Central memory CD8-positive, alpha-beta T cell (primary cell): ENCODE measurements at regions not wholly inside any gene's neighbourhood (a gene's known extent, or its start where the extent isn't known, plus 50 kb on each side); places are given as distances from the start of the nearest gene placed in this dataset.

ENCODE experiments used
- ATAC-seq: fragments of 150-1000 bp; cut with Tn5 transposase; replicated peaks from 2 replicates; pipeline ENCODE4 v1.10.0; 2022; ENCODE audit warnings: mild to moderate bottlenecking, moderate FRiP score, moderate number of reproducible peaks; ENCODE audit not compliant: poor library complexity, severe bottlenecking; ENCODE audit errors: extremely low read depth
- DNase-seq, 2 donors: peaks; one replicate each; pipeline ENCODE4 v3.0.0; 2021; ENCODE audit warnings: low spot score in 2 of 2
- H3K27ac Mint-ChIP-seq: one replicate; pipeline ENCODE4 v1.8.0; 2022; ENCODE audit warnings: low read depth, mild to moderate bottlenecking, moderate library complexity, mixed read lengths
- H3K27me3 Mint-ChIP-seq: one replicate; pipeline ENCODE4 v1.8.0; 2022; ENCODE audit warnings: mixed read lengths
- H3K36me3 Mint-ChIP-seq: one replicate; pipeline ENCODE4 v1.8.0; 2022; ENCODE audit warnings: mild to moderate bottlenecking, moderate library complexity, mixed read lengths; ENCODE audit not compliant: insufficient read depth
- H3K4me1 Mint-ChIP-seq: one replicate; pipeline ENCODE4 v1.8.0; 2022; ENCODE audit warnings: mixed read lengths
- H3K4me3 Mint-ChIP-seq: one replicate; pipeline ENCODE4 v1.8.0; 2022; ENCODE audit warnings: mild to moderate bottlenecking, moderate library complexity, mixed read lengths
- H3K9me3 Mint-ChIP-seq: one replicate; pipeline ENCODE4 v1.8.0; 2022; ENCODE audit warnings: mixed read lengths

DNA sequence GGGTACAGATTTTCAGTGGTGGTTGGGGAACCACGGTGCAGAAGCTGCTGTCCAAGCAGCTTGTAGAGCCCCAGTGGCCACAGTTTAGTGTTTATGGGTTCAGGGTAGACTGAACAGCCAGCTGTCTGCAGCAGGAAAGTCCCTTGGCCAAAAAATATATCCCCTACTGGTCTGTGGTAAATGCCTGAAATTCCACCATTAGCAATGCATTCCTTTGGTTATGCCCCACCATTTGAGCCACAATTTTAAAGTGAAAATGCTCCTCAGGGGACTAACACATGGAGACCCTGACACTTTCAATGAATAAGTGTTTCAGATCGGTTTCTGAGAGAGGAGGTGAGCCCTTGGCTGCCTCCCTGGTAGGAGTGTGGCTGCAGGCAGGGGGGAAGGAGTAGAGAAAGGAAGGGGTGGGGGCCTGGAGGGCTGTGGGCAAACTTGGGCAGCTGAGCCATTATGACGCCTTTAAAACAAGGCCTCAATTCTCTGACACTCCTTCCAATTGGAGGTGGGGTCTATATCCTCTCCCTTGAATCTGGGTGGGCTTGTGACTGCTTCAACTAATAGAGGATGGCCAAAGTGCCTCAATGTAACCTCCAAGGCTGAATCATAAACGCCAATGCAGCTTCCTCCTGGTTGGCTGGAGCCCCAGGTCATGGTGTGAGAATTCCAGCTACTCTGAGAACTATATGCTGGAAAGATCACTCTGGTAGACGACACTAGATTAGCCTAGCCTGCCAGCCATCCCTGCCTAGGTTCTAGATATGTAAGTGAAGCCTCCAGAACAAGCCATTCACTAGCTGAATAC lies 75.8 kb upstream of the ATP6AP2 start:
- H3K4me1 Mint-ChIP-seq, result no peaks in the 10 kb centered on the region

DNA sequence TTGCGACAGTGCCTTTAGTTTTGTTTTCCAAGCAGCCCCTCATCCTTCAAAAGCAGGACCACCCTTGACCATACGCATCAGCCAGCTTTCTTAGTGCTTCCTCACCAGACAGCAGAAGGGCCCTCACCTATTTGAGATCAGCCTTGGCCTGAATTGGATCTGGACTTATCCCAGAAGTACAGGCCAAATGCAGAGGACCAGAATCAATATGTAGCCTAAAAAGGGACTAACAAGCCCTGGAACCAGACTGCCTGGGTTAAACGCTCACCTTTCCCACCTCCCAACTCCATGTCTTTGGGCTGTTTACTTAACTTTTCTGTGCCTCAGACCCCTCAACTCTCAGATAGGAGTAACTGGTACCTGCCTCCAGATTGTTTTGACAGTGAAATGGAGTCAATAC lies 77.7 kb upstream of the ATP6AP2 start:
- no peaks in the 10 kb centered on the region for H3K36me3 Mint-ChIP-seq
- no peak for ATAC-seq
- no peak overlapping the region for H3K27ac Mint-ChIP-seq

More for the DNA sequence above, 75.8 kb upstream of the ATP6AP2 start:
- Mint-ChIP-seq H3K36me3 (no peaks in the 10 kb centered on the region), H3K9me3 (no peaks in the 10 kb centered on the region), H3K27ac (no peak overlapping the region), H3K4me3 (no peak overlapping the region), H3K27me3 (peaks cover 13% of the 10 kb centered on the region)
- DNase-seq, result no peak
- ATAC-seq, result no peak

DNA sequence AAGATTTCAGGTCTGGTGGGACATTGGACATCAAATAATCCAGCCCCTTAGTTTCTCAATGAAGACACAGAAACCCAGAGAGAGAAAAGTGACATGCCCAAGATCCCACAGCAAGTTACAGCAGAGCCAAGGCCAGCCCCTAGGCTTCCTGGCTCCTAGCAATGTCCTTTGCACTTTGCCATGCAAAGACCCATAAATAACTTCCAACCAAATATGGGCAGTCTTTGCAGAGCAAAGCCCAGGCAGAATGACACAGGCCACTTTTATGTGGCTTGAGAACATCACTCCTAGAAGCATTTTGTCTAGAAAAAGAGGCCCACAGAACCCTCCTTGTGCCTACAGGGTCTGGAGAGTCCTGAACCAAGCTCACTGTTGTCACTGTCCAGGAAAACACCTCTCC lies 78.1 kb upstream of the ATP6AP2 start:
- Mint-ChIP-seq H3K4me1 (no peaks in the 10 kb centered on the region), H3K4me3 (no peak overlapping the region), H3K36me3 (no peaks in the 10 kb centered on the region), H3K27ac (no peak overlapping the region), H3K27me3 (peaks cover 19% of the 10 kb centered on the region), H3K9me3 (no peaks in the 10 kb centered on the region)
- no peak for DNase-seq
- ATAC-seq, result no peak

More for the DNA sequence above, 77.7 kb upstream of the ATP6AP2 start:
- Mint-ChIP-seq H3K27me3 (peaks cover 15% of the 10 kb centered on the region), H3K4me3 (no peak overlapping the region), H3K4me1 (no peaks in the 10 kb centered on the region), H3K9me3 (no peaks in the 10 kb centered on the region)
- no peak for DNase-seq

DNA sequence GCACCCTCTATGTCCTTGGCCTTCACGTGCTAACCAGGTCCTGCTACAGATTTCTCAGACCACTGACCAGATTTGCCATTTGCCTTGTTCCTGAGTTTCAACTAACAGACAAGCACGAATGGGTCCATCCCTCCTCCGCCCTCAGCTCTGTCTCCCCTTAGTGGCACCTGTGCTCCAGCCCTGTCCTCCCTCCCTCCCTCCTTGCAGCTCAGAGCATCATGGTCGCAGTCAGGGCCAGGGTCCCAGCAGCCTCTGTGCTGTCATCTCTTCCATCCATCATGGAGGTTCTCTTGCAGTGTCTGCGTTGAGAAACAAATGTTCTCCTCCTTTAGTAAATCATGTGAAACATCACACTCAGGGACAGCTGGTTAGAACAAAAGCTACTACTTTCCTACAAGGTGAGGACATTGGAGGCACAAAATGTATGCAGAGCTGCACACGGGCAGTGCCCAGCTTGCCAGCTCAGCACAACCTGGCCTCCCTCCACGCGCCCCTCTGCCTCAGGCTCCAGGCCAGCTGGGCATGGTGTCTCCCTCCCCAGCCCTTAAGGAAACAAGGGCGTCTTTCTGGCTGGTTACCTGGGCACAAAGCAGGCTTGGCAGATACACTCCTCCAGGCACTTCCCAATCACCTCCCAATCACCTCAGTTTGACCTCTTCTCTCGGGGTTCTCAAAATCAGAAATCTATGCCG lies 79.5 kb upstream of the ATP6AP2 start:
- no peak for ATAC-seq
- Mint-ChIP-seq H3K27ac (no peak overlapping the region), H3K9me3 (no peaks in the 10 kb centered on the region), H3K36me3 (no peaks in the 10 kb centered on the region), H3K4me1 (no peaks in the 10 kb centered on the region), H3K4me3 (no peak overlapping the region), H3K27me3 (peaks cover 21% of the 10 kb centered on the region)
- no peak for DNase-seq

DNA sequence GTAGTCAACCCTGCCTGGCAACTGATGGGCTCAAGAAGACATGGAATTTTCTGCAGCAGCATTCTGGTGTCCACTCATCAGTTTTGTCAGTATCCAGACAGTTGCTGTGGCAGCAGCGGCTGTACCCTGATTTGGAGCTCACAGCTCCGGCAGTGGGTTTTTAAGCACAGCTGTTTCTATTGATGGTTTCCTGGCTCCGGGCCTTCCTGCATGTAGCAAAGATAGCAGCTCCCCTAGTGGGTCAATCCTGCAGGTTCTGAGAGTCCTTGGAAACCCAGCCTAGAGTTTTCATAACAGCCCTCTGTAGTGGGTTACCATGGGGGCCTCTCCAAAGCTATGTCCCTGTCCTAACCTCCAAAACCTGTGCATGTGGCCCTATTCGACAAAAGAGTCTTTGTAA lies 84.0 kb upstream of the ATP6AP2 start:
- Mint-ChIP-seq H3K36me3 (peaks cover 2% of the 10 kb centered on the region), H3K9me3 (no peaks in the 10 kb centered on the region), H3K4me1 (no peaks in the 10 kb centered on the region), H3K27me3 (peaks cover 21% of the 10 kb centered on the region), H3K4me3 (no peak overlapping the region), H3K27ac (no peak overlapping the region)
- DNase-seq, result no peak
- no peak for ATAC-seq

DNA sequence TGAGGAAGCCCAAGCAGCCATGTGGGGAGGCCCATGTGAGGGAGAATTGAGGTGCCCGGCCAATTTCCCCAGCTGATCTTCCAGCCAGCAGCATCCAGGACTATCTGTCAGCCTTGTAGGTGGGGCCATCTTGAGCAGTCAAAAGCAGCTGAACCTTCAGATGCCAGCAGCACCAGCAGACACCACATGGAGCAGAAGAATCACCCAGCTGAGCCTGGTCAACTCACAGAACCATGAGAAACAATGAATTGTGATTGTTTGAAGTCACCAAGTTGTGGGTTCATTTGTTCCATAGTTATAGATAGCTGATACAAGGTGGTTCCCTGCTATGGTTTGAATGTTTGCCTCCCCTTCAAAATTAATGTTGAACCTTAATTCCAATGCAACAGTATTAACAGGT lies 85.1 kb upstream of the ATP6AP2 start:
- H3K27me3 Mint-ChIP-seq, result peaks cover 20% of the 10 kb centered on the region
- no peak for DNase-seq
- no peak overlapping the region for H3K4me3 Mint-ChIP-seq
- H3K27ac Mint-ChIP-seq, result no peak overlapping the region
- H3K4me1 Mint-ChIP-seq, result no peaks in the 10 kb centered on the region
- no peaks in the 10 kb centered on the region for H3K9me3 Mint-ChIP-seq
- H3K36me3 Mint-ChIP-seq, result peaks cover 2% of the 10 kb centered on the region
- ATAC-seq, result no peak

DNA sequence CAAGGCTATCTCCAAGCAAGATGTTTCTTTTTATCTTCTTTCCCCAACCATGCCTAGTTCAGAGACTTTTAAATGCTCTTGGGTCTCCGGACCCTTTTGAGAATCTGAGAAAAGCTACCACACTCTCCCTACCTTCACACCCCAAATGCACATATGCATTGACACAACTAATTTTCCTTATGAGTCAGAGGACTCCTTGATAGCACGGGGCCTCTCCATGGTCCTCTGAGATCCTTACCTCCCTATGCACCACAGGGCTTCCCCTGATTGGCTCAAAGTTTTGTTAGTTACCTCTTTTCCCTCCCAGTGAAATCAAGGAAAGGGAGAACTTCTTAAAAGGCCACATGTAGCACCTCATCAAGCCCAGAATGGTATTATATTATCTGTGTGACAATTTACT lies 86.8 kb upstream of the ATP6AP2 start:
- Mint-ChIP-seq H3K36me3 (peaks cover 2% of the 10 kb centered on the region), H3K27me3 (peaks cover 8% of the 10 kb centered on the region), H3K9me3 (no peaks in the 10 kb centered on the region), H3K27ac (no peak overlapping the region), H3K4me3 (no peak overlapping the region), H3K4me1 (no peaks in the 10 kb centered on the region)
- no peak for DNase-seq
- no peak for ATAC-seq

DNA sequence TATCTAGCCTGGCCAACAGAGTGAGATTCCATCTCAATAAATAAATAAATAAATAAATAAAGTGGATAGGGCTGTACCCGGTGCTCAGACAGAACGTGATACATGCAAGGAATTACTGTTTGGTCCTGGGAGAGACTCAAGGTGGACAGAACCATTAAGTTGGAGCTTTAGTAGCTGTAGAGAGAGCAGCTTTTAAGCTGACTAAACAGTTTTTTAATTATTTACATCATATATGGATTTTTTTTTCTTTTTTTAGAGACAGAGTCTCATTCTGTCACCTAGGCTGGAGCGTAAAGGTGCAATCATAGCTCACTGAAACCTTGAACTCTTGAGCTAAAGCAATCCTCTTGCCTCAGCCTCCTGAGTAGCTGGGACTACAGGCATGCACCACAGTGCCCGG lies 92.5 kb upstream of the ATP6AP2 start:
- ATAC-seq, result no peak
- Mint-ChIP-seq H3K36me3 (peaks cover 2% of the 10 kb centered on the region), H3K4me3 (no peak overlapping the region), H3K4me1 (no peaks in the 10 kb centered on the region), H3K9me3 (peaks cover 5% of the 10 kb centered on the region), H3K27ac (no peak overlapping the region), H3K27me3 (no peaks in the 10 kb centered on the region)
- DNase-seq, result no peak

DNA sequence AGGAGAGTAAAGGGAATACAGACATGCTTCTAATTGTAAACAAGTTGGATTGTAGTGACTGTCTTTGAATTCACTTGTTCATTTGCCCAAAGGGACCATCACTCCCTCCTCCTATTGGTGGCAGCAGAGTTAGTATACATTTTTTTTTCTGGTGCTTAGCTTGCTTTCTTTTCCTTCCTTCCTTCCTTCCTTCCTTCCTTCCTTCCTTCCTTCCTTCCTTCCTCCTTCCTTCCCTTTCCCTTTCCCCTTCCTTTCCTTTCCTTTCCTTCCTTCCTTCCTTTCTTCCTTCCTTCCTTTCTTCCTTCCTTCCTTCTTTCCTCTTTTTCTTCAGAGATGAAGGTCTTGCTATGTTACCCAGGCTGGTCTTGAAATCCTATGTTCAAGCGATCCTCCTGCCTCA lies 94.8 kb upstream of the ATP6AP2 start:
- ATAC-seq, result no peak
- no peak for DNase-seq
- Mint-ChIP-seq H3K36me3 (no peaks in the 10 kb centered on the region), H3K4me3 (no peak overlapping the region), H3K27ac (no peak overlapping the region), H3K4me1 (no peaks in the 10 kb centered on the region), H3K9me3 (peaks cover 5% of the 10 kb centered on the region), H3K27me3 (no peaks in the 10 kb centered on the region)

DNA sequence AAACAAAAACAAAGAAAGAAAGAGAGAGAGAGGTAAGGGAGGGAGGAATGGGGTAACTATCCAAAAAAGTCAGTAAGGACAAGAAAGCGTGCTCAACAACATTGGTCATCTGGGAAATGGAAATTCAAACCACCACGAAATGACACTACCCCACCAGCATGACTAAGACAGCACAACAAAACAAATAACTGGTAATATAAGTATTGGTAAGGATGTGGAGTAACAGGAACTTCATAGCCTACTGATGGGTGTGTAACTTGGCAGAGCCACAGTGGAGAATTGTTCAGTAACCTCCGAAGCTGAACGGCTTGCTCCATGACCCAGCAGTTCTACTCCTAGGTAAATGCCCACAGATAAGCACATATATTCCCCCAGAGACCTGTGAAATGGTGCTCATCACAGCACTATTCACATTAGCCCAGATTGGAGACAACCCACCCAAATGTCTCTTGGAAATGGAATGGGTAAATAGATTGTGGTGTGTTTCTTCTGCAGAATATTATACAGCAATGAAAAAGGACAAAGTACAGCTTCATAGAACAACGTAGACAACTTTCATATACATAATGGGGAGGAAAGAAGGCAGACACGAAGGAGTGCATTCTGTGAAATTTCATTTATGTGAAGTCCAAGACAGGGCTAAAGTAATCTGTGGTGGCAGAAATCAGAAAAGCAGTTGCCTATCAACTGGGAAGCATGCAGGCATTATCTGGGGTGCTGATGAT lies 95.5 kb upstream of the ATP6AP2 start:
- Mint-ChIP-seq H3K36me3 (no peaks in the 10 kb centered on the region), H3K9me3 (peaks cover 5% of the 10 kb centered on the region), H3K4me1 (no peaks in the 10 kb centered on the region), H3K27me3 (no peaks in the 10 kb centered on the region), H3K27ac (no peak overlapping the region), H3K4me3 (no peak overlapping the region)
- DNase-seq, result no peak
- ATAC-seq, result no peak

DNA sequence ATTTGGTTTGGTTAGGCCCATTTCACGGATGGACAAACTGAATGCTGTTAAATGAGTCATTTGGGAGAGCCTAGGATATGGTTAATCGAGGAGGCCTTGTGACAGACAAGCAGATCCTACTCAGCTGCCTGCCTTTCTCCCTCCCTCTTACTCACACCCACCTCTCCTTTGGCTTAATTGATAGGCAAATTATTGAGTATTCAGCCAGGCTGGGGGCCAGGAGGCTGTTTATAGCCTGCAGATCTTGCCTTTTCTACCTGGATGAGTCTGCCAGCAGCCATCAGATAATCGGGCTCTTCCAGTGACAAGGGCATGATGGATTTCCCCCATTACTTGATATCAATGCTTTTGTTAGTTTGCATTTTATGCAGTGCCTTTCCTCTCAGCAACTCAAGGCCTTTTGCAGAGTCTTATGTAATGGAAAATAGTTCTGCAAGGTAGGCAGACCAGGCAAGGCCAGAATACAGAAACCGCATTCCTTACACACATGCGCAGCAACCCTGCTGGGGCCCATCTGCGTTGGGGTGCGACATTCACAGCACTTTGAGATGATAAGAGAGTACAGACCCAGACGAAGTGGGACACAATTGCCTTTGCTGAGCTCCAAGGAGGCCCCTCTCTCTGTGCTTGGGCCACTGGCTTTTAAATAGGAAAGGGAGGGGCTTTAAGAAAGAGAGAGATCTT lies 96.2 kb upstream of the ATP6AP2 start:
- no peaks in the 10 kb centered on the region for H3K36me3 Mint-ChIP-seq
- no peak overlapping the region for H3K27ac Mint-ChIP-seq
- no peak overlapping the region for H3K4me3 Mint-ChIP-seq

DNA sequence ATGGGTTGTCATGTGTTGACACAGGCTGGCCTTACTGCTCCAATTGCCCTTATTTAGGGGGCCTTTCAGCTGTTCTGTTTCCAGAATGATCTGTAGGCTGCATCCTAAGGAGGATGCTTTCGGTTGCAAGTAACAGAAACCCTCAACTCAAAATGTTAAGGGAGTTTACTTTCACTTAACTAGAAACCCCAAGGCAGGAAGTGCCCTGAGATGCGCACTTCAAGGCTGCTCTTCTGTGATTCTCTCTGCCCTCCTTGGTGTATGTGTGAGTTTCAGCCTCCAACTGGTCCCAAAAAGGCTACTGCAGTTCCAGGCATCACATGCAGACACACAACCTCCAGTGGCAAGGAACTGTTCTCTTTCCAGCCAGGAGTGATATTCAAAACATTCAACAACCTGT lies 97.3 kb upstream of the ATP6AP2 start:
- no peaks in the 10 kb centered on the region for H3K4me1 Mint-ChIP-seq
- H3K27me3 Mint-ChIP-seq, result no peaks in the 10 kb centered on the region
- H3K4me3 Mint-ChIP-seq, result no peak overlapping the region
- no peaks in the 10 kb centered on the region for H3K36me3 Mint-ChIP-seq
- no peak overlapping the region for H3K27ac Mint-ChIP-seq
- DNase-seq, result no peak
- ATAC-seq, result no peak
- peaks cover 5% of the 10 kb centered on the region for H3K9me3 Mint-ChIP-seq

More for the DNA sequence above, 96.2 kb upstream of the ATP6AP2 start:
- H3K27me3 Mint-ChIP-seq, result no peaks in the 10 kb centered on the region
- no peaks in the 10 kb centered on the region for H3K4me1 Mint-ChIP-seq
- ATAC-seq, result no peak
- peaks cover 5% of the 10 kb centered on the region for H3K9me3 Mint-ChIP-seq
- DNase-seq, result no peak
